ENCODE measurements at regions not wholly inside any gene's neighbourhood (a gene's known extent, or its start where the extent isn't known, plus 50 kb on each side); places are given as distances from the start of the nearest gene placed in this dataset.
"Not testable (repeated sequence)": the region's sequence is repeated elsewhere in the genome, so short reads cannot be mapped to it uniquely, and the experiment has no call there.

DNA sequence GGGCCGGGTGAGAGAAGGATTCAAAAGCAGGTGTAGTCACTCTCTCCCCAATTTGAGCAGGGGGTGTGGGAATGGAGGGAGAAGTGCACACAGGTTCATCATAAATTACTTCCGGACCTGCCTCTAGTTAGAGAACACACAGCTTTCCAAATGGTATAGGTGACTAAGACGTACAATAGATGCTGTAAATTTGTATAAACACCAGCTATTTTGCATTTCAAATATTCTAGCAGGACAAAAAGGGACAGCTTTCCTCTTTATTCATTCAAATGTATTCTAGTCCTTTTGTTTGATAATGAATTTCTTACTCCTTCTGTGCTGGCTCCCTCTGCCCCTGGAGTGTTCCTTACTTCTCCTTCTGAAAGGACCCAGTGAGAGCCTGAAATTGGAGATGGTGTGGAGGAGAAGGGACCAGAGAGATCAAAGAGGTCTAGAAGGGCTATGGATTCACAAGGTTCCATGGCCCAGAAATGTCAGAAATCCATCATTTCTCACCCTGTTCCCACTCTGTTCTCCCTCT is 53.2 kb upstream of the SH3BP4 start:
- no peak for DNase-seq (ENCODE audit: low read depth)
- no peak overlapping the region for H3K4me3 ChIP-seq (ENCODE audit: low read depth, low read length)

DNA sequence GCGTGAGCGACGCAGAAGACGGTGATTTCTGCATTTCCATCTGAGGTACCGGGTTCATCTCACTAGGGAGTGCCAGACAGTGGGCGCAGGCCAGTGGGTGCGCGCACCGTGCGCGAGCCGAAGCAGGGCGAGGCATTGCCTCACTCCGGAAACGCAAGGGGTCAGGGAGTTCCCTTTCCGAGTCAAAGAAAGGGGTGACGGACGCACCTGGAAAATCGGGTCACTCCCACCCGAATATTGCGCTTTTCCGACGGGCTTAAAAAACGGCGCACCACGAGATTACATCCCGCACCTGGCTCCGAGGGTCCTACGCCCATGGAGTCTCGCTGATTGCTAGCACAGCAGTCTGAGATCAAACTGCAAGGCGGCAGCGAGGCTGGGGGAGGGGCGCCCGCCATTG is 63.4 kb upstream of the SH3BP4 start:
- not testable (repeated sequence) for H3K4me3 ChIP-seq (ENCODE audit: low read depth, low read length); DNase-seq (ENCODE audit: low read depth)

DNA sequence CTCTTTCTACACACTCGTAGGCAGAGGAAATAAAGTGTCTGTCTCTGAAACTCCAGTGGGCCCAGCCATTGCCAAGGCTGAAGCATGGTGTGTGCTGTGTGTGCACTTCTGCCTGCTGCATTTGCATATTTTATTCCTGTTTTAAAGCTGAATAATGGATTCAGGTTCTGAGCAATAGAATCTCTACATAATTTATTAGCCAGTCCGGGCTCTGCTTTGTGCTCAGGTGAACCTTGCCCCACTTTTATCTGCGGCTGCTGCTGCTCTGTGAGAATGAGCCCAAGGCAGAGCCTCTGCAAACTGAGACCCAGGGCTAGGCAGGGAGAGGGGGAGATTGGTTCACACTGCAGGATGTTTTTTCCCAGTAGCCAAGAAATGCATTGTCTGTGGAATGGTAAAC is 64.6 kb upstream of the SH3BP4 start:
- H3K4me3 ChIP-seq (ENCODE audit: low read depth, low read length): no peak overlapping the region
- no peak for DNase-seq (ENCODE audit: low read depth)

DNA sequence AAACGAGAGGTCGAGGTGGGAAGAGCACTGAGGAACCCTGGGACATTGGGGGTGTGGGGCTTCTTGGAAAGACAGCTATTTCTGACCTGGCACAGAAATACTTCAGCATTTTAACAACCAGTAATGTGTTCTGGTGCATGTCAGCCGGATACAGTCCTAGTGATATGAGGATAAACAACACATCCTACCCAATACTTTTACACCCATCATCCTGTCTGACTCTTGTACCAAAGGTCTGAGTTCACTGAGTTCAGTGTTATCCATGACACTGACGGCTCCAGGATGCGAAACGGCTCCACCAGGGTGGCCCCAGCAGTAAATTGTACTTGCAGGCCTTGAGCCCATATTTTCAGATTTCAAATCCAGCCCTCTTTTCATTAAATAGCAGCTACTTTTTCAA is 65.9 kb upstream of the SH3BP4 start:
- H3K4me3 ChIP-seq (ENCODE audit: low read depth, low read length): no peak overlapping the region
- DNase-seq (ENCODE audit: low read depth): no peak

DNA sequence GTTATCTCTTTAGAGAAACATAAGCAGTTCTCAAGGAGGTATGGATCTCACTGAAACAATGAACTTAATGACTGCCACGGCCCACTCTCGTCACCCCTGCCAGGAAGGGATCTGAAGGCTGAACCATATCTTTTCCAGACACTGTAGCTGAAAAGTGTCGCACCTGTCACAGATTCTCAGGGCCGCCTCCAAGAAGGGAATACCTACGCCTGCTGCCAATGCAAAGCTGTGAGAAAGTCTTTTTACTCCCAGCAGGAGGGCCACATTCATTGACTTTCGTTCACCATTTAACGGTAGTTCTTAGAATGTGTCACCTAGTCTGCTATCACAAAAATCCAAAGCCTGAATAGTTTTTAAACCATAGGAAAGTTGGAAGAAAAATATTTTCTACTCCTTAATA is 66.7 kb upstream of the SH3BP4 start:
- DNase-seq (ENCODE audit: low read depth): no peak
- no peak overlapping the region for H3K4me3 ChIP-seq (ENCODE audit: low read depth, low read length)

DNA sequence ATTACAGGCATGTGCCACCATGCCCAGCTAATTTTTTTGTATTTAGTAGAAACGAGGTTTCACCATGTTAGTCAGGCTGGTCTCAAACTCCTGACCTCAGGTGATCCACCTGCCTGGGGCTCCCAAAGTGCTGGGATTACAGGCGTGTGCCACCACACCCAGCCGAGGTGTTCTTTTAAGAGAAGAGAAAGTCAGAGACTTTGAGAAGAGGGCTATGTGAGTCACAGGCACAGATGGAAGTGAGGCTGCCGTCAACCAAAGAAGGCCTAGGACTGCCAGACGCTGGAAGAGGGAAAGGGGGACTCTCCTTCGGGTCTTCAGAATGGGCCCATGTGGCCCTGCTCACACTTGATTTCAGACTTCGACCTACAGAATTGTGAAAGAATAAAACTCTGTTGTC is 67.2 kb upstream of the SH3BP4 start:
- DNase-seq (ENCODE audit: low read depth): no peak
- H3K4me3 ChIP-seq (ENCODE audit: low read depth, low read length): no peak overlapping the region

DNA sequence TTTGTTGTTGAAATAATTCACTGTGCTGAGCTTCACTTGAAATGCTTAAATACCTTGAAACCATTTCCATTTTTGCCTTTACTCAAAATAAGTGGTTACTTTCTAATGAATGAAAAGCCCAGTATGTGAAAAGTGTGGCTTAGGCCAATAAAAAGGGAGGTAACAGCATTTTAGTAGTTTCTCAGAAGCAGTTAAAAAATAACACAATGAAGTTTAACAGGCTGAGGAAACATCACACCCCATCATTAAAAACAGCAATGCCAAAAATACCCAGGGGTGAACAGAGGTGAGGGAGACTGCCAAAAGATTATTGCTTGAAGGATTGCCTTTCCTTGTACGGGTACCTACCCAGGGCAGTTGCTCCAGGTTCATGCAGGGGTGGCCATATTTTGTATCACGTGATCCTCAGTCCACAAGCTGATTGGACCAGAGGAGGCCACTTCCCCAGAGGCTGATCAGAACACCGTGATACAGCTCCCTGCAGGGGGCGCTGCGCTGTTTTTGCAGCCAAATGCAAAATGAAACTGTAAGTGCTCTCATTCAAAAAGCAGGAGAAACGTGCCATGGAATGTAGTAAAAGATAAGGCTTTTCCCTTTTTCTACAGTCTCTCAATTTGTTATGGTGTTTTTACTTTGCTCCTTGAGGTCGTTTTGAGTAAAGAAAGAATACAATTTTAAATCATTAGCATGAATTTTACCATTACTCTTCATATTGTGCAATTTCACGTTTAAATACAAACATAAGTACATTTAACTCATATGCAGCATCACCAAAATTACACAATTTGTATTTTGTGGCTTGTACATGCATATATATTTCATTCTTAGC is 70.2 kb upstream of the SH3BP4 start:
- no peak for DNase-seq (ENCODE audit: low read depth)
- no peak overlapping the region for H3K4me3 ChIP-seq (ENCODE audit: low read depth, low read length)

DNA sequence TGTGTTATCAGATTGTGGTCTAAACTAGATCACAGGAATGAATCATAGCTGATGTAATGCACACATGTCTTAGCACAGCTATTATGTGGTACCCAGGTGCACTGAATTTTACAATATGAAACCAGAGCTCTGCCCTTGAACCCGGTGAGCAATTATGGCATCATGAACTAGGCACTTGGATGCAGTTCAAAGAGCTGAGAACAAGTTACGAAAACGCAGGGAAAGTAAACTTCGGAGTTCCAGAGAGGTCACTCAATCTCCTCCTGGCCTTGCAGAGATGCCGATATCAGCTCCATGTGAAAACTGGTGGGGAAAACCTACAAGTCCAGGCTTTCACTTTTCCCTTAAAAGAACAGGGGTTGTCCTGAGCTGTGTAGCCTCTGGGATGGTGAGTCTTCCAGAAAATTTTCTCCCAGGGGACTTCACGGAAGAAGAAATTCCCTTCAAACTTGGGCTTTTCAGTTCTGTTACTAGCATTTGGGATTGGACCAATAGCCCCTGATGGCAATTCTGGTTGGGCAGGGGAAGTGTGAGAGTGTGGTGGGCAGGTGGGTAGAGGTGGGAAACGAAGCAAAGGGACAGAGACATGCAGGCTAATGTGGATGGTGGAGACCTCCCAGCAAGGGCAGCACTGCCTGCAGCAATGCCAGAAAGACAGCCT is 71.1 kb upstream of the SH3BP4 start:
- H3K4me3 ChIP-seq (ENCODE audit: low read depth, low read length): no peak overlapping the region
- DNase-seq (ENCODE audit: low read depth): peak; percentile 72

DNA sequence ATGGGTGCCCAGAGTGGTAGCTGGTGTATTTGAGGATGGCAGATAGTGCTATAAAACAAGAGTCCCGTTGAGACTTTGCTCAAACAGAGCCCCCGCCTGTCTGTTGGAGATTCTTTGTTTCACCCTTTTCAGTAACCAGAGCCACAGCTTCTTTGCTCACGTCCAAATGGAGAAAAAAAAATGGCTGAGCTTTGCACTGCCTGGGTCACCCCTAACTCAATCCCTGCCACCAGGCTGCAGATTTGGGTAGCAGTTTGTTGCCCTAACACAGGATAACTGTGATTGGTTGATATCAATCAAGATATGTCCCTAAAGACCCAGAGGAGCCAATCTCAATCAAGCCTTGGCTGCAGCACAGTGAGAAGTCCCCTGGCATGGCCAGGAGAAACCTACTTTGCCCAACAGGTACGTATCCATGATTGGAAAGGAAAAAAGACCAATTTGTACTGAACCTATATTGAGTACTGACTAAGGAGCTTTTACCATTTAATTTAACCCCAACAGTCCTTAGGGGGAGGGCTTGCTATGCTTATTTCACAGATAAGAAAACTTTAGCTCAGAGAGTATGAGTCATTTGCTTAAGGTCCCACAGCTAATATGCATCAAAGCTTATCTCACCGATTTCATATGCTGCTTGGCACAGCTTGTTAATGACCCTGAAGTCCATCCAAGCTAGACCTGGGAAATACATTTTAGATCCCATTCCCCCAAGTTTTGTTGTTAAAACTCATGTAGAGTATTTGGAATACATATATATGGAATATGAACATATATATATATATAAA is 72.0 kb upstream of the SH3BP4 start:
- no peak overlapping the region for H3K4me3 ChIP-seq (ENCODE audit: low read depth, low read length)
- DNase-seq (ENCODE audit: low read depth): peak; percentile 13

DNA sequence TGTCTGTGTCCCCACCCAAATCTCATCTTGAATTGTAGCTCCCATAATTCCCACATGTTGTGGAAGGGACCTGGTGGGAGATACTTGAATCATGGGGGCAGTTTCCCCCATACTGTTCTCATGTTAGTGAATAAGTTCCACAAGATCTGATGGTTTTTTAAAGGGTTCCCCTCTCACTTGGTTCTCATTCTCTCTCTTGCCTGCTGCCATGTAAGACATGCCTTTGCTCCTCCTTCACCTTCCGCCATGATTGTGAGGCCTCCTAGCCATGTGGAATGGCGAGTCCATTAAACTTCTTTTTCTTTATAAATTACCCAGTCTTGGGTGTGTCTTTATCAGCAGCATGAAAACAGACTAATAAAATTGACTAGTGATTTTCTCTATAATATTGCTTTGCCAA is 75.2 kb upstream of the SH3BP4 start:
- H3K4me3 ChIP-seq (ENCODE audit: low read depth, low read length); DNase-seq (ENCODE audit: low read depth): not testable (repeated sequence)

DNA sequence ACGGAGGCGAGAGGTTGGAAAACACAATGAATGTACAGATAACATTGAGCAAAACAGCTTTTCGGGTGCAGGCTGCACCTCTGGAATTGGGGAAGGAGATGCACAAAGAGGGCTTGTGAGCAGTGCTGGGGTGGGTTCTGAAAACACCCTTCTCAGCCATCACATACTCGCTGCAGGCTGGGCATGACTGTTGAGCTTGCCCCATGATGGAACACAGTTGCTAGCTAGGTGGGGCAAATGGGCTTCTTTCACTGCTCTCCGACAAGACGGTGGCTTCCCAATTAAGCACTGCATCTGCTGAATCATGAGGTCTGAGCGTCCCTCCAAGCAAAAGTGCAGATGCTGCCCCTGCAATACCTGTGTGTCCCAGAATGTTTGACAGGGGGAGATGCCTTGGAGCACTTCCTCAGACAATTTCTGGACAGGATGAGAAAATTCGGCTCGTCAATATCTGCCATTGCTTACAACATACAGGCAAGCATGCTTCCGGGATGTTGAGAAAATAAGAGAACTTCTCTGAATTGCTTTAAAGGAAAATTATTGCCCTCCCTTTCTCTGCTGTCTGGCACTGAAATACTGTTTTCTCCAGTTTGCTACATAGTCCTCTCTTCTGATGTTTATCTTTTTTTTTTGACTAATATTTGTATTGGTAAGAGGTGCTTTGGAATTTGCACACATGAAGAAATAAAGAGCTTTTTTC is 77.3 kb upstream of the SH3BP4 start:
- no peak for DNase-seq (ENCODE audit: low read depth)
- no peak overlapping the region for H3K4me3 ChIP-seq (ENCODE audit: low read depth, low read length)

DNA sequence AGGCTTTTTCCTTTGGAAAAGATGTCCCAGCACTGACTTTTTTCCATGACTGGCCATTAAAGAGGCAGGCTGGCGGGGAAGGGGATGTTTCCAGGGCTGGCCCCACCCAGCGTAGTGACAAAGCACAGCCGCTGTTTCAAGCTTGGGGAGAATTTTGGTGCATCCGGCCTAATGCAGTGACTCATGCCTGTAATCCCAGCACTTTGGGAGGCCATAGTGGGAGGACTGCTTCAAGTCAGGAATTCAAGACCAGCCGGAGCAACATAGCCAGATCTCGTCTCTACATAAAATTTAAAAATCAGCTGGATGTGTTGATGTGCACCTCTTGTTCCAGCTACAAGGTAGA is 78.0 kb upstream of the SH3BP4 start:
- DNase-seq (ENCODE audit: low read depth): no peak
- no peak overlapping the region for H3K4me3 ChIP-seq (ENCODE audit: low read depth, low read length)

DNA sequence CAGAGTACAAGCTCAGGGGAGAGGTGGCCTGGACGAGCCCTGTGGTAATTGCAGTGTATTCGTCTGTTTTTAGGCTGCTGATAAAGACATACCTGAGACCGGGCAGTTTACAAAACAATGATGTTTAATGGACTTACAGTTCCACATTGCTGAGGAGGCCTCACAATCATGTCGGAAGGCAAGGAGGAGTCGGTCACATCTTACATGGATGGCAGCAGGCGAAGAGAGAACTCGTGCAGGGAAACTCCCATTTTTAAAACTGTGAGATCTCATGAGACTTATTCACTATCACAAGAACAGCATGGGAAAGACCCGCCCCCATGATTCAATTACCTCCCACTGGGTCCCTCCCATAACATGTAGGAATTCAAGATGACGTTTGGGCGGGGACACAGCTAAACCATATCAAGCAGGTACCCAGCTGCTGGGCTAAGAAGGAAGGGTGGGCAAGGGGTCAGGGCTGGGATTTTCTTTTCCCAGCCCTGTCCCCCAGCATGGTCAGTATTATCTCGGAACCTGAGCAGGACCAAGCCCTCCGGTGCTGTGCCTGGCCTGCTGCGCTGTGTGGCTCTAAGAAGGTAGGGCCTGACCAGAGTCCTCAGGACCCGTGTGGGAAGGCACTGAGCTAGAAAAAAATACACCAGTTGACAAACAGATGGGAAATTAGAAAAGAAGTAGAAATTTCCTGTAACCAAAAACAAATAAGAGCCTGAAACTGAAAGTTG is 78.6 kb upstream of the SH3BP4 start:
- DNase-seq (ENCODE audit: low read depth): no peak

DNA sequence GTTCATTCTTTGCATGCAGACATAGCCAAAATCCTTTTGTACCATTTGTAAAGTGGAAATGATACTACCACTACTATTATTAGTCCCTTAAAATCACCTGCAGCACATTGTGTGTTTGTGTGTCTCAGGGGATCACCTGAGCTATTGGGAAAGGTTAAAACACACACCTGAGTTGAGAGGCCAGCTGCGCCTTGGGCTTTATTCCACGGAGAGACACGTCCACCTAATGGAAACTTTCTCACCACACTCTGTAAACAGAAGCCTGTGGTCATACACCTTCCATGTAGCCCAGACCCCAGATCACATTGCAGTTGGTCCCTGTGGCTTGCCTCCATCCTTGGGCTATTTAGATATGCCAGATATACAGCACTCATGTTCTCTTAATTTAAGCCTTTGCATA is 81.8 kb upstream of the SH3BP4 start:
- no peak for DNase-seq (ENCODE audit: low read depth)

More for the DNA sequence above, 78.6 kb upstream of the SH3BP4 start:
- H3K4me3 ChIP-seq (ENCODE audit: low read depth, low read length): no peak overlapping the region

DNA sequence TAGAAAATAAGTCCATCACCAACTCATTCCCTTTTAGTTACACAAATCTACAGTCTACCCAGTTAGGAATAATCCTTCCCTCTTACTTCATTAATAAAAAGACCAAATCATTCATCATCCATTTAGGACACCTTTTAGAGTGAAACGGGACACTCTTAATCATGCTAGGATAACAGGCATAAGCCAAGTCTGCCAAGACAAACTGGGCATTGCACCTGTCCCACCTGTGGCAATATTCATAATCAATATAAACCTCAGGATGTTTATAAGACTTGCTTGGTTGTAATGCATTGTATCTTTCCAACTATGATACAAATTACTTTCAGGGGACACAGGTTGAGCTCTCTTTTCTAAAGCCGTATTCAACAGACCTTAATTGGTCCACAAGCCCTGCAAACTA is 82.7 kb upstream of the SH3BP4 start:
- DNase-seq (ENCODE audit: low read depth): no peak
- no peak overlapping the region for H3K4me3 ChIP-seq (ENCODE audit: low read depth, low read length)

More for the DNA sequence above, 81.8 kb upstream of the SH3BP4 start:
- no peak overlapping the region for H3K4me3 ChIP-seq (ENCODE audit: low read depth, low read length)

DNA sequence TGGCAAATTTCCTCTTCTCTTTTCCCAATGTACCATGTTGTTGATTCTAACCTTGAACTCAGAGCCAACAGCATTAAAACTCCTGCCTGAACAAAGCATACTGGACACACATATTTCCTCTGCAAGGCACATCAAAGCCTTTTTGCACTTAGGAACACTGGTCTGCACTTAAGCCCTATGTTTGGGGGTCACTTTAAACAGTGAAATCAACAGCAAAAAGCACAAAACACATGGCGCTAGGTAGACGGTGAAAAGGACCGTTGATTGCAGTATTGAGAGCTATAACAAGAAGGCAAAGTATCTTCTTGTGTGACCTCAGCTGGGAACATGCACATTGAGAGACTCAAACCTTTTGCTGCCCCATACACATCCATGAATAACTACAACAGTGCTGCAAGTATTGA is 83.9 kb upstream of the SH3BP4 start:
- no peak for DNase-seq (ENCODE audit: low read depth)
- no peak overlapping the region for H3K4me3 ChIP-seq (ENCODE audit: low read depth, low read length)

DNA sequence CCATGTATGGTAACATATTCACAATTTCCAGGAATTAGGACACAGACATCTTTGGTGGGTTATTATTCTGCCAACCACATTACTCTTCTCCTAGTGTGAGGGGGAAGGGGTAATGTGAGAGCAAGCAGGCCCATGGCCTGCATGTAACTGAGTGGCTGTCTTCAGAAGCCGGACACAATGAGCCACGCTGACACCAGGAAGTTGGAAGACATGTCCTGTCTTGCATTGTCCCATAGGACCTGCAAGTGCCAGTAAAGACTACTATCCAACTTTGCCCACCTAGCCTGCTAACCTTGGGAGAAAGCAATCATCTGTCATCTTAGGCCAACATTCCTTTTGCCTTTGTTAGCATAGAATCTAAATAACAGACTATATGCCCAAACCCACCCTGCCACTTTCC is 86.2 kb upstream of the SH3BP4 start:
- no peak for DNase-seq (ENCODE audit: low read depth)
- no peak overlapping the region for H3K4me3 ChIP-seq (ENCODE audit: low read depth, low read length)

DNA sequence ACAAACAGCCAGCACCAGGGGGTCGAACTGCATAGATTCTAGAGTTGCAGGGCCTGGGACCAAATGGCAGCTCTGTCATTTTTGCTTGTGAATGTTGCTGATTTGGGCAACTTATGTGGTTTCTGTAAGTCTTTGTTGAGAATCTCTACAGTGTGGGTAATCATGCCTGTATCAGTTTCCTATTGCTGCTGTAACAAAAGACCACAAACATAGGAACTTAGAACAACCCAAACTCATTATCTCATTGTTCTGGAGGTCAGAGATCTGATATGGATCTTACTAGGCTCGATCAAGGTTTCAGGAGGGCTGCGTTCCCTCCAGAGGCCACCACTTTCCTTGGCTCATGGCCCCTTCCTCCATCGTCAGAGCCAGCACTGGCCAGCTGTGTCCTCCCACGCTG is 86.8 kb upstream of the SH3BP4 start:
- no peak overlapping the region for H3K4me3 ChIP-seq (ENCODE audit: low read depth, low read length)
- DNase-seq (ENCODE audit: low read depth): no peak

DNA sequence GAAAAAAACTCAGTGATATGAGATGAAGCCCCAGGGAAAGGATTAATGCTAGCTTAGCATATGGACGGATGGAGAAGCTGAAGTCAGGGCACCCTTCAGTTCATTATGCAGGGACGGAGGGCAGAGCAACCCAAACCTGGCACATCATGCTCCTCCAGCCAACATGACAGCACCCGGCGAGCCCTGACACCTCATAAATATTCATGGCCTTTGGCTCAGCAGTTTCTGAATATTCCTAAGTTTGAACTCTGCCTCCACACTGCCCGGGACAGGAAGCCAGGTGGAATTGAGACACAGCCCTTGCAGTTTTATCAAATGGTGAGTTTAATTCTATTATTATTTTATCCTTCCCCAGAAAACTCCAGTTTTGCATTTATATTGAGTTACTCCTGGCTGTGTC is 87.3 kb upstream of the SH3BP4 start:
- DNase-seq (ENCODE audit: low read depth): no peak
- H3K4me3 ChIP-seq (ENCODE audit: low read depth, low read length): no peak overlapping the region
